WTC11 (cell line): ENCODE measurements at regions not wholly inside any gene's neighbourhood (a gene's known extent, or its start where the extent isn't known, plus 50 kb on each side); places are given as distances from the start of the nearest gene placed in this dataset.

ENCODE experiments used
- ATAC-seq: fragments of 200-7000 bp; cut with Tn5 transposase; 2 replicates; pipeline ENCODE4 v1.10.0; 2021; ENCODE audit warnings: mild to moderate bottlenecking, moderate library complexity
- CTCF ChIA-PET: fragments of 300-600 bp; sonication (Branson Sonifier 250); formaldehyde crosslinking; loops from one replicate; lab custom pipeline; 2021; ENCODE audit warnings: antibody characterized with exemption; lab: Charles Lee
- POLR2A ChIA-PET: fragments of 350-600 bp; sonication (Branson Sonifier 250); formaldehyde crosslinking; loops from one replicate; lab custom pipeline; 2021; ENCODE audit warnings: antibody characterized with exemption; lab: Charles Lee
- DNase-seq: peaks from one replicate; pipeline ENCODE4 v3.0.0; 2021; ENCODE audit warnings: low spot score
- H3K27ac Mint-ChIP-seq: 2 replicates; pipeline ENCODE4 v1.8.0; 2021; ENCODE audit warnings: mixed read lengths
- H3K27me3 Mint-ChIP-seq: 2 replicates; pipeline ENCODE4 v1.8.0; 2021; ENCODE audit warnings: low read depth, mild to moderate bottlenecking, moderate library complexity, mixed read lengths
- H3K36me3 Mint-ChIP-seq: 2 replicates; pipeline ENCODE4 v1.8.0; 2021; ENCODE audit warnings: mixed read lengths
- H3K4me1 Mint-ChIP-seq: 2 replicates; pipeline ENCODE4 v1.8.0; 2022; ENCODE audit warnings: mixed read lengths
- H3K4me3 Mint-ChIP-seq: 2 replicates; pipeline ENCODE4 v1.8.0; 2021; ENCODE audit warnings: mild to moderate bottlenecking, moderate library complexity, mixed read lengths
- H3K9me3 Mint-ChIP-seq: 2 replicates; pipeline ENCODE4 v1.8.0; 2021; ENCODE audit warnings: mixed read lengths
- IRF2 ChIP-seq: sonication (generic); formaldehyde crosslinking; IDR thresholded peaks from 2 replicates; pipeline ENCODE4 v1.8.0; 2022; ENCODE audit warnings: low read depth, missing genetic modification reagents, borderline replicate concordance
- JUN ChIP-seq: sonication (generic); formaldehyde crosslinking; IDR thresholded peaks from 2 replicates; pipeline ENCODE4 v1.8.0; 2023; ENCODE audit warnings: mild to moderate bottlenecking, missing genetic modification reagents
- NFATC4 ChIP-seq: fragments of 250-450 bp; sonication (Bioruptor Pico); IDR thresholded peaks from 2 replicates; pipeline ENCODE4 v1.9.0; 2021; ENCODE audit warnings: mild to moderate bottlenecking
- NFYB ChIP-seq: sonication (generic); formaldehyde crosslinking; conservative IDR thresholded peaks from 2 replicates; pipeline ENCODE4 v1.8.0; 2022; ENCODE audit warnings: low read depth, missing genetic modification reagents
- RORB ChIP-seq: fragments of 250-450 bp; sonication (Bioruptor Pico); IDR thresholded peaks from 2 replicates; pipeline ENCODE4 v1.9.0; 2021; ENCODE audit warnings: mild to moderate bottlenecking
- ZNF263 ChIP-seq: sonication (generic); formaldehyde crosslinking; IDR thresholded peaks from 2 replicates; pipeline ENCODE4 v1.8.1; 2022; ENCODE audit warnings: low read depth, mild to moderate bottlenecking, moderate library complexity, missing genetic modification reagents
- TF ChIP-seq, protein P1 (sequence below): sonication (generic); formaldehyde crosslinking; IDR thresholded peaks from 2 replicates; pipeline ENCODE4 v1.8.0; 2023; ENCODE audit warnings: missing genetic modification reagents
- TF ChIP-seq, protein P2 (sequence below): sonication (generic); formaldehyde crosslinking; IDR thresholded peaks from 2 replicates; pipeline ENCODE4 v1.8.0; 2022; ENCODE audit warnings: mild to moderate bottlenecking, missing genetic modification reagents
- TF ChIP-seq, protein P3 (sequence below): fragments of 250-450 bp; sonication (Bioruptor Pico); IDR thresholded peaks from 2 replicates; pipeline ENCODE4 v2.1.2; 2022; ENCODE audit warnings: mild to moderate bottlenecking, moderate library complexity
- TF ChIP-seq, protein P4 (sequence below): fragments of 250-450 bp; sonication (Bioruptor Pico); conservative IDR thresholded peaks from 2 replicates; pipeline ENCODE4 v1.9.0; 2021; ENCODE audit warnings: mild to moderate bottlenecking
- TF ChIP-seq, protein P5 (sequence below): fragments of 250-450 bp; sonication (Bioruptor Pico); IDR thresholded peaks from 2 replicates; pipeline ENCODE4 v1.9.0; 2021; ENCODE audit warnings: mild to moderate bottlenecking, borderline replicate concordance
- TF ChIP-seq, protein P6 (sequence below): fragments of 250-450 bp; sonication (Bioruptor Pico); IDR thresholded peaks from 2 replicates; pipeline ENCODE4 v1.8.0; 2021; ENCODE audit warnings: mild to moderate bottlenecking

DNA sequence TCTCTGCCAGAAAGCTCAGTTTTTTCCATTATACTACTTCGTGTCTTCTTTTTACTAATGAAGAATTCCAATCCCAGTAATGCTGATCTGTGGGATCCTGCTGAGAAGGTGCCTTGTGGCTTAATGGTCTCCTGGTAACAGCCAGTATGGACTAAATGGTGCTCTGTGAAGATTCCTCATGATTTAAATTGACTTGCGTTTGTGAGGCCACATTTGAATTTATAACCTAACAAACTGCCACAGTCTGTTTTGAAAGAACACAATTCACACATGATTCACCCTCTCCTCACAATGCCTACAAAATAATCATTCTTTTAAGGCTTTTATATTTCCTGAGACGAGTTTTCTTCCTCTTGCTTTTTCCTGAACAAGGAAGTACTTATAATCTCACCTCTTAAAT, 140.0 kb downstream of the MBL2 start (continued):
- TF ChIP-seq, protein P1, sequence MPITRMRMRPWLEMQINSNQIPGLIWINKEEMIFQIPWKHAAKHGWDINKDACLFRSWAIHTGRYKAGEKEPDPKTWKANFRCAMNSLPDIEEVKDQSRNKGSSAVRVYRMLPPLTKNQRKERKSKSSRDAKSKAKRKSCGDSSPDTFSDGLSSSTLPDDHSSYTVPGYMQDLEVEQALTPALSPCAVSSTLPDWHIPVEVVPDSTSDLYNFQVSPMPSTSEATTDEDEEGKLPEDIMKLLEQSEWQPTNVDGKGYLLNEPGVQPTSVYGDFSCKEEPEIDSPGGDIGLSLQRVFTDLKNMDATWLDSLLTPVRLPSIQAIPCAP: no peak
- TF ChIP-seq, protein P2, sequence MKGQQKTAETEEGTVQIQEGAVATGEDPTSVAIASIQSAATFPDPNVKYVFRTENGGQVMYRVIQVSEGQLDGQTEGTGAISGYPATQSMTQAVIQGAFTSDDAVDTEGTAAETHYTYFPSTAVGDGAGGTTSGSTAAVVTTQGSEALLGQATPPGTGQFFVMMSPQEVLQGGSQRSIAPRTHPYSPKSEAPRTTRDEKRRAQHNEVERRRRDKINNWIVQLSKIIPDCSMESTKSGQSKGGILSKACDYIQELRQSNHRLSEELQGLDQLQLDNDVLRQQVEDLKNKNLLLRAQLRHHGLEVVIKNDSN (CRISPR knock-in tag): no peak

DNA sequence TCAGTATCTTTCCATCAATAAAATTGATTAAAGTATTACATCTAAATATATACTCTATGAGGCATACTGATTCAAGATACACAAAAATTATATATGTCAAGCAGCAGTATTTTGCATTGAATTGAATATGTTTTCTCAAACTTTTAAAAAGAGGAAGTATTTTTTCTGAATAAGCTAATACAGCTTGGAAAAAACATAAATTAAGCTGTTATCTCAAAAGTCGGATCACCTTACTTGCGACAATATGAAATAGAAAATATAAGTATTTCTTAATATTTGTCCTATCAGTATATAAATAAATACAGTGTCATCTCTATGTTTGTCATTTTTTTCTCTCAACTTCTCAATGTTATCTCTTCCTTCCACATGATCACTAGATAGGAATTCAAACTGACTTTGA, 139.3 kb downstream of the MBL2 start:
- Mint-ChIP-seq H3K4me1 (peaks cover 8% of the 10 kb centered on the region), H3K27me3 (no peaks in the 10 kb centered on the region), H3K36me3 (no peaks in the 10 kb centered on the region), H3K4me3 (no peak overlapping the region), H3K9me3 (peaks cover 9% of the 10 kb centered on the region), H3K27ac (no peak overlapping the region)
- no peak for TF ChIP-seq RORB (CRISPR knock-in tag)
- TF ChIP-seq, protein P3, sequence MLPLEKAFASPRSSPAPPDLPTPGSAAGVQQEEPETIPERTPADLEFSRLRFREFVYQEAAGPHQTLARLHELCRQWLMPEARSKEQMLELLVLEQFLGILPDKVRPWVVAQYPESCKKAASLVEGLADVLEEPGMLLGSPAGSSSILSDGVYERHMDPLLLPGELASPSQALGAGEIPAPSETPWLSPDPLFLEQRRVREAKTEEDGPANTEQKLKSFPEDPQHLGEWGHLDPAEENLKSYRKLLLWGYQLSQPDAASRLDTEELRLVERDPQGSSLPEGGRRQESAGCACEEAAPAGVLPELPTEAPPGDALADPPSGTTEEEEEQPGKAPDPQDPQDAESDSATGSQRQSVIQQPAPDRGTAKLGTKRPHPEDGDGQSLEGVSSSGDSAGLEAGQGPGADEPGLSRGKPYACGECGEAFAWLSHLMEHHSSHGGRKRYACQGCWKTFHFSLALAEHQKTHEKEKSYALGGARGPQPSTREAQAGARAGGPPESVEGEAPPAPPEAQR (CRISPR knock-in tag): no peak
- TF ChIP-seq, protein P2 (CRISPR knock-in tag): no peak
- TF ChIP-seq, protein P4, sequence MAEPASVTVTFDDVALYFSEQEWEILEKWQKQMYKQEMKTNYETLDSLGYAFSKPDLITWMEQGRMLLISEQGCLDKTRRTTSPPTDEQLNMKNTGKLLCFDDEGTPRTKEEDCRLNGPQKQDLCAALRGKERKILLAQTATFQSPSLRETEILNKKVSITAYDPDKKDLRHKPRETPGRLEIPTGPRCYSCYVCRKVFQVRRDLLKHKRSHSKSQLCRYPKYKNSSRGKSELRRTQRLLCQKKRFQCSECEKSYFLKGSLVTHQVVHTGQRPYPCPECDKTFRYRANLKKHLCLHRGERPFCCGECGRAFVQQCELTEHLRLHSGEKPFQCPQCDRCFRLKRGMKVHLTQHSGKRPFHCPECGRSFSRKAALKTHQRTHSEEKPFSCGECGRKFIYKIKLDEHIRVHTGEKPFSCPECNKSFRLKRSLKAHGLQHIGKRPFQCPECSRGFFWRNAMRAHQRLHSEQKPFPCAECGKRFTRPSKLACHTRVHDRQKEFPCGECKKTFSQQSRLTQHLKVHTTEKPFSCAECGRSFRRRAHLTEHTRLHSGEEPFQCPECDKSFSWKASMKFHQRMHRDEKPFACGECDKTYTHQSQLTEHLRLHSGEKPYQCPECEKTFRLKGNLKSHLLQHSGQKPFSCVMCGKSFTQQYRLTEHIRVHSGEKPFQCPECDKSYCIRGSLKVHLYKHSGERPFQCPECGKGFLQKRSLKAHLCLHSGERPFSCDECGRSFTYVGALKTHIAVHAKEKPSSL (CRISPR knock-in tag): no peak
- TF ChIP-seq, protein P5, sequence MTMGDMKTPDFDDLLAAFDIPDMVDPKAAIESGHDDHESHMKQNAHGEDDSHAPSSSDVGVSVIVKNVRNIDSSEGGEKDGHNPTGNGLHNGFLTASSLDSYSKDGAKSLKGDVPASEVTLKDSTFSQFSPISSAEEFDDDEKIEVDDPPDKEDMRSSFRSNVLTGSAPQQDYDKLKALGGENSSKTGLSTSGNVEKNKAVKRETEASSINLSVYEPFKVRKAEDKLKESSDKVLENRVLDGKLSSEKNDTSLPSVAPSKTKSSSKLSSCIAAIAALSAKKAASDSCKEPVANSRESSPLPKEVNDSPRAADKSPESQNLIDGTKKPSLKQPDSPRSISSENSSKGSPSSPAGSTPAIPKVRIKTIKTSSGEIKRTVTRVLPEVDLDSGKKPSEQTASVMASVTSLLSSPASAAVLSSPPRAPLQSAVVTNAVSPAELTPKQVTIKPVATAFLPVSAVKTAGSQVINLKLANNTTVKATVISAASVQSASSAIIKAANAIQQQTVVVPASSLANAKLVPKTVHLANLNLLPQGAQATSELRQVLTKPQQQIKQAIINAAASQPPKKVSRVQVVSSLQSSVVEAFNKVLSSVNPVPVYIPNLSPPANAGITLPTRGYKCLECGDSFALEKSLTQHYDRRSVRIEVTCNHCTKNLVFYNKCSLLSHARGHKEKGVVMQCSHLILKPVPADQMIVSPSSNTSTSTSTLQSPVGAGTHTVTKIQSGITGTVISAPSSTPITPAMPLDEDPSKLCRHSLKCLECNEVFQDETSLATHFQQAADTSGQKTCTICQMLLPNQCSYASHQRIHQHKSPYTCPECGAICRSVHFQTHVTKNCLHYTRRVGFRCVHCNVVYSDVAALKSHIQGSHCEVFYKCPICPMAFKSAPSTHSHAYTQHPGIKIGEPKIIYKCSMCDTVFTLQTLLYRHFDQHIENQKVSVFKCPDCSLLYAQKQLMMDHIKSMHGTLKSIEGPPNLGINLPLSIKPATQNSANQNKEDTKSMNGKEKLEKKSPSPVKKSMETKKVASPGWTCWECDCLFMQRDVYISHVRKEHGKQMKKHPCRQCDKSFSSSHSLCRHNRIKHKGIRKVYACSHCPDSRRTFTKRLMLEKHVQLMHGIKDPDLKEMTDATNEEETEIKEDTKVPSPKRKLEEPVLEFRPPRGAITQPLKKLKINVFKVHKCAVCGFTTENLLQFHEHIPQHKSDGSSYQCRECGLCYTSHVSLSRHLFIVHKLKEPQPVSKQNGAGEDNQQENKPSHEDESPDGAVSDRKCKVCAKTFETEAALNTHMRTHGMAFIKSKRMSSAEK (CRISPR knock-in tag): no peak
- ChIA-PET CTCF (no interaction called here), POLR2A (no interaction called here)
- DNase-seq: no peak
- no peak for ATAC-seq

DNA sequence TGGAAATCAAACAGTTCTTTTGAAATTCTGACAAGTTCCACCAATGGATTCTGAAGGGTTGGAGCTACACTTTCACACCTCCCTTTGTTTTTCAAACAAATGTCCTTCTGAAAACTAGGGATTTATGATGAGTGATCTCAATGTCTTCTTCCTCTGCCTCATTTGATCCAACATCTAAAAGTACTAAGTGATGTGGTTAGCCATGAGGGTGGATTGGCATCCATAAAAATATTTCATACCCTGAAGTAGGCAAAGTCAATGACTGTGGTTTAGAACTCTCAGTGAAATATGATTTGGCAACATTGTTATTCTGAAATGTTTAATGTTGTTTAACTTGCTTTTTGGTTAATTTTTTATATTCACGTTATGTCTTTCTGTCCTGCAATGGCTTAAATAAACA, 136.9 kb downstream of the MBL2 start:
- H3K9me3 Mint-ChIP-seq: peaks cover 9% of the 10 kb centered on the region
- ATAC-seq (no peak), DNase-seq (no peak)
- H3K4me1 Mint-ChIP-seq: peaks cover 8% of the 10 kb centered on the region
- H3K36me3 Mint-ChIP-seq: no peaks in the 10 kb centered on the region
- POLR2A ChIA-PET: no interaction called here
- H3K27ac Mint-ChIP-seq: no peak overlapping the region
- H3K27me3 Mint-ChIP-seq: no peaks in the 10 kb centered on the region
- CTCF ChIA-PET: no interaction called here
- H3K4me3 Mint-ChIP-seq: no peak overlapping the region
- TF ChIP-seq ZNF263 (CRISPR knock-in tag): no peak
- TF ChIP-seq NFATC4 (CRISPR knock-in tag): no peak
- no peak for TF ChIP-seq JUN
- TF ChIP-seq, protein P3 (CRISPR knock-in tag): no peak
- TF ChIP-seq, protein P6, sequence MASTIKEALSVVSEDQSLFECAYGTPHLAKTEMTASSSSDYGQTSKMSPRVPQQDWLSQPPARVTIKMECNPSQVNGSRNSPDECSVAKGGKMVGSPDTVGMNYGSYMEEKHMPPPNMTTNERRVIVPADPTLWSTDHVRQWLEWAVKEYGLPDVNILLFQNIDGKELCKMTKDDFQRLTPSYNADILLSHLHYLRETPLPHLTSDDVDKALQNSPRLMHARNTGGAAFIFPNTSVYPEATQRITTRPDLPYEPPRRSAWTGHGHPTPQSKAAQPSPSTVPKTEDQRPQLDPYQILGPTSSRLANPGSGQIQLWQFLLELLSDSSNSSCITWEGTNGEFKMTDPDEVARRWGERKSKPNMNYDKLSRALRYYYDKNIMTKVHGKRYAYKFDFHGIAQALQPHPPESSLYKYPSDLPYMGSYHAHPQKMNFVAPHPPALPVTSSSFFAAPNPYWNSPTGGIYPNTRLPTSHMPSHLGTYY (CRISPR knock-in tag): no peak
- TF ChIP-seq NFYB (CRISPR knock-in tag): no peak
- no peak for TF ChIP-seq IRF2 (CRISPR knock-in tag)
- TF ChIP-seq, protein P4 (CRISPR knock-in tag): no peak
- no peak for TF ChIP-seq RORB (CRISPR knock-in tag)
